ENCODE measurements at regions not wholly inside any gene's neighbourhood (a gene's known extent, or its start where the extent isn't known, plus 50 kb on each side); places are given as distances from the start of the nearest gene placed in this dataset.

DNA sequence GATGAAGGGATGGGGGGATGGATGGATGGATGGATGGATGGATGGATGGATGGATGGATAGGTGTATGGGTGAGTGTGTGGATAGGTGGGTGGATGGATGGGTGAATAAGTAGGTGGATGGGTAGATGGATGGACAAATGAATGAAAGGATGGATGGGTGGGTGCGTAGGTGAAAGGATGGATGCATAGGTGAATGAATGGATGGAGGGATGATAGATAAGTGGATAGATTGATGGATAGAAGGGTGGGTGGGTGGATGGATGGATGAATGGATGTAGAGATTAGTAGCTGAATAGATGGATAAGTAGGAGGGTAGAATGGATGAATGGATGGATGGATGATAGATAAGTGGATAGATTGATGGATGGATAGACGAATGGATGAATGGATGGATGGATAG, 152.7 kb downstream of the MN1 start:
- no CpG with 5 or more reads among the region's 2 CpGs for WGBS (ENCODE audit: extremely low coverage, insufficient read length, low lambda C conversion rate)

More for the DNA sequence above, 152.7 kb downstream of the MN1 start:
- H2BK20ac ChIP-seq (ENCODE audit: low read depth, low read length, poor library complexity, severe bottlenecking): no peak overlapping the region
- TF ChIP-seq CTCF (conservative IDR thresholded peaks at IDR 0.05): no peak
- Mint-ChIP-seq H3K36me3 (ENCODE audit: insufficient read depth in 1 of 3, low read depth in 3 of 3) (no peaks in the 10 kb centered on the region), H3K4me3 (no peak overlapping the region), H3K27ac (no peak overlapping the region), H3K9me3 (peaks cover 0 to 2% of the 10 kb centered on the region in 2 experiments; a peak in 1 of 5 replicates), H3K4me1 (peaks cover 9 to 10% of the 10 kb centered on the region in 2 experiments; a peak in 2 of 4 replicates), H3K27me3 (ENCODE audit: low read depth) (peaks cover 42% of the 10 kb centered on the region)
- H3K4ac ChIP-seq (ENCODE audit: low read depth, low read length): no peak overlapping the region
- H3K56ac ChIP-seq (ENCODE audit: insufficient read length, low read depth, low read length): no peak overlapping the region
- no peak overlapping the region for H4K91ac ChIP-seq (ENCODE audit: insufficient read length, low read depth, low read length)
- no peak overlapping the region for H3T11ph ChIP-seq (ENCODE audit: low read length)
- H3K79me1 ChIP-seq (ENCODE audit: insufficient read depth, low read depth, low read length, poor library complexity, severe bottlenecking): no peaks in the 10 kb centered on the region
- no peaks in the 10 kb centered on the region for H3K4me1 ChIP-seq (ENCODE audit: insufficient read depth, low read length)
- no peak overlapping the region for H4K5ac ChIP-seq (ENCODE audit: insufficient read length, low read depth, low read length)
- H4K20me1 ChIP-seq (ENCODE audit: control insufficient read depth, insufficient read depth, insufficient read length): no peaks in the 10 kb centered on the region
- H3K18ac ChIP-seq (ENCODE audit: insufficient read length, low read depth, low read length): no peak overlapping the region
- H2BK5ac ChIP-seq (ENCODE audit: insufficient read length, low read length): no peak overlapping the region
- DNase-seq: no peak
- H3K23me2 ChIP-seq (ENCODE audit: insufficient read length, low read depth, low read length, poor library complexity, severe bottlenecking): no peaks in the 10 kb centered on the region
- H2AFZ ChIP-seq (ENCODE audit: low read length): no peak overlapping the region
- no peak overlapping the region for H4K8ac ChIP-seq (replicated peaks; ENCODE audit: insufficient read length, low read depth, low read length)
- no peaks in the 10 kb centered on the region for H3K27me3 ChIP-seq (ENCODE audit: insufficient read depth, low read length)
- H3K79me2 ChIP-seq (ENCODE audit: insufficient read depth, low read length): no peaks in the 10 kb centered on the region
- H2BK12ac ChIP-seq (ENCODE audit: insufficient read length, low read depth, low read length): no peak overlapping the region
- H3K14ac ChIP-seq (ENCODE audit: insufficient read depth, low read length): no peak overlapping the region
- H3K27ac ChIP-seq (ENCODE audit: insufficient read length, low read depth, low read length): no peak overlapping the region
- H2AK5ac ChIP-seq (ENCODE audit: insufficient read length, low read length): no peak overlapping the region
- no peaks in the 10 kb centered on the region for H3K9me3 ChIP-seq (ENCODE audit: control insufficient read depth, low read depth, low read length)
- no peak overlapping the region for H2BK120ac ChIP-seq (ENCODE audit: low read depth, low read length, poor library complexity, severe bottlenecking)
- H3K4me2 ChIP-seq (ENCODE audit: insufficient read depth, insufficient read length, low read length): no peak overlapping the region
- no peak overlapping the region for H3K23ac ChIP-seq (ENCODE audit: insufficient read length, low read depth, low read length)
- H2BK15ac ChIP-seq (ENCODE audit: low read depth, low read length): no peak overlapping the region
- no peak overlapping the region for H3K9ac ChIP-seq (ENCODE audit: extremely low read depth, insufficient read length, low read length)
